NCI-H1694 treated with DMSO at 0.1 percent for 48 hours (cell line): ENCODE measurements at regions not wholly inside any gene's neighbourhood (a gene's known extent, or its start where the extent isn't known, plus 50 kb on each side); places are given as distances from the start of the nearest gene placed in this dataset.
"Not testable (repeated sequence)": the region's sequence is repeated elsewhere in the genome, so short reads cannot be mapped to it uniquely, and the experiment has no call there.

Experiments used
- DNase-seq: peaks from one replicate; lab custom pipeline; 2025; lab: John Stamatoyannopoulos, UW

DNA sequence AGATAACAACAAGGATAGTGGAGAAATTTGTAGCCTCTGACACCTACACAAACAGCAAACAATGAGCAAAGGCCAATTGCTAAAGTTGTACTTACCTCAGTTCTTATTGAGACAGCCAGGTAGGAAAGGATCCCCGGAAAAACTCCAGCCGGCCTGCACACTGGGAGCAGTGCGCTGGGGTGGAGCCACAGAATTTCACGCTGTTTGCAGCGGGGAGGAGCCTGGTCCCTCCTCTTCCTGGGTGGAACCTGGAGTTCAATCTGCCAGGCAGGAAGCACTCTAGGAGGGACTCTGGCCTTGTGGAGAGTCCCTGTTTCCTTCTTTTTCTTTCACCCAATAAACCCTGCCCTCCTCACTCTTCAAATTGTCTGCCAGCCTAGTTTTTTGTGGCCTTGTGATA, 382.6 kb upstream of the TGIF2LX start:
- not testable (repeated sequence) for DNase-seq

DNA sequence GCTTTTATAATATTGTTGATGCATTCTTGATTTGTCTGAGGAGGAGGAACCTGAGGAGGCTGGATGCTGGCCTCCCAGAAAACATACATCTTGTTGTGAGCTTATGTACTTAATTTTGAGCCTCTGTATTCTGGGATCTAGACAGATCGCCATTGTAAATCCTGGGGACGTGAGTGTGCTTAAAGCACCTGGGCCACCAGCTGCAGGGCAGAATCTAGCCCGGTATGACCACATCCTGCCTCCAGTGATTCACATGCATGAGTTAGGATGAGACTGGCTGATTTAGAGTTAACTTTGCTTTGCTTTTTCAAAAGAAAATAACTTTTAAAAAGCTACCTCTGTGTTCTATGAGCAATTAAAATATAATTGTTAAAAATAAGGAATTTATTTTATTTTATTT, 364.6 kb upstream of the TGIF2LX start:
- not testable (repeated sequence) for DNase-seq

DNA sequence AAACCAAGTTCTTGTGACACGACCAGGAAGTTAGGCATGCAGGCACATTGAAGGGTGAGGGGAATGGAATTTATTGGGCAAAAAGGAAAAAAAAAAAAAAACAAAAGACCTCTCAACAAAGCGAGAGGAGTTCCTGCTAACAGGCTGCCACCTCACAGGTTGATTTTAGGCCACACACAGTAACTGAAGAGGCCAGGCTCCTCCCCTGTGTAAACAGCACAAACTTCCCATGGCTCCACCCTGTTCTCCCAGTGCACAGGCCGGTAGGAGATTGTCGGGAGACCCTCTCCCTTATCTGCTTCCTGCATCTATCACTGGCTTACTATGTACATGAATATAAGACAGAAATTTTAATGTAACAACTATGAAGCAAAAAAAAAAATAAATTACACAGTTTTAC, 359.6 kb upstream of the TGIF2LX start:
- DNase-seq, result not testable (repeated sequence)

DNA sequence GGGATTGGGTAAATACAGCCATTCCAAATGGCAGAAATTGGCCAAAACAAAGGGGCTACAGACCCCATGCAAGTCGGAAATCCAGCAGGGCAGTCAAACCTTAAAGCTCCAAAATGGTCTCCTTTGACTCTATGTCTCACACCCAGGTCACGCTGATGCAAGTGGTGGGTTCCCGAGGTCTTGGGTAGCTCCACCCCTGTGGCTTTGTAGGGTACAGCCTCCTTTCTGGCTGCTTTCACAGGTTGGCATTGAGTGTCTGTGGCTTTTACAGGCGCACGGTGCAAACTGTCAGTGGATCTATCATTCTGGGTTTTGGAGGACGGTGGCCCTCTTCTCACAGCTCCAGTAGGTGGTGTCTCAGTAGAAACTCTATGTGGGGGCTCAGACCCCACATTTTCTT, 358.6 kb upstream of the TGIF2LX start:
- not testable (repeated sequence) for DNase-seq

DNA sequence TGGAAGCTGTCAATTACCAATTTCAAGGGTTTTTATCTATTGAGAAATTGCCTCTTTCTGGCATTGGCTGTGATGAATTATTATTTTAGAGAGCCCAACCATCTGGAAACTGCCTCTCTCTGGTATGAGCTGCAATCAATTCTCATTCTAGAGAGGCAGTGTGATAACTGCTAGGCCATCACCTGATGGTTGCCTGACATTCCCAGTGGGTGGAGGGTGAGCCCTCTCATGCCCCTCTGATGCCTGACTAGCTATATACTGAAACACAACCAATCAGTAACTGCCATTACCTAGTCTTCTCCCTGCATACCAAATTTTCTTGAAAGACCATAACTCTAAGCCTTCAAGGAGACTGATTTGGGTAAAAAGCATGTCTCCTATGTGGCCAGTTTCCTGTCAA, 353.9 kb upstream of the TGIF2LX start:
- DNase-seq, result not testable (repeated sequence)

DNA sequence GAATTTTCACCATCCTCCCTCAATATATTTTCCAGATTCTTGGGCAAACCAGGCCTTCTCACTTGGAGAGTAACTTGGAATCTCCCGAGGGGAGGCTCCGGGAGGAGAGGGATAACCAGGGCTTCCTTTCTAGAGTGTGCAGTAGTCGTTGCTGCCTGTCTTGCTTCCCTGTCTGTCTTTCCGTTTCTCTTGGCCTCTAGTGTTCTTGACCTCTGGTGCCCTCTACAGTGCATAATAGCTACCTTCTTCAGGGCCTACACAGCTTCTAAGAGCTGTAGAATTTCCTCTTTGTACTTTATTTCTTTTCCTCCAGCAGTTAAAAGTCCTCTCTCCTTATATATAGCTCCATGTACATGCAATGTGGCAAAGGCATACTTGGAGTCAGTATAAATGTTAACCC, 339.8 kb upstream of the TGIF2LX start:
- DNase-seq, result not testable (repeated sequence)

DNA sequence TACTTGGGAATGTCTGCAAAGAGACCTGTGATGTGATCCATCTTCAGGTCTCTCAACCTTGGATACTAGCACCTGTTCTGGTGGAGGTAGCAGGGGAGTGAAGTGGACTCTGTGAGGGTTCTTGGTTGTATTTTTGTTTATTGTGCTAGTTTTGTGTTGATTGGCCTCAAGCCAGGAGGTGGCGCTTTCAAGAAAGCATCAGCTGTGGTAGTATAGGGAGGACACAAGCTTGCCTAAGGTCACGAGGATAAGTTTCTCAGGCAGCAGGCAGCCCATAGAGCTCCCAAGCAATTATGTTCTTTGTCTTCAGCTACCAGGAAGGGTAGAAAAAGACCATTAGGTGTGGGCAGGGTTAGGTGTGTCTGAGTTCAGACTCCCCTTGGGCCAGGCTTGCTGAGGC, 289.9 kb upstream of the TGIF2LX start:
- not testable (repeated sequence) for DNase-seq

DNA sequence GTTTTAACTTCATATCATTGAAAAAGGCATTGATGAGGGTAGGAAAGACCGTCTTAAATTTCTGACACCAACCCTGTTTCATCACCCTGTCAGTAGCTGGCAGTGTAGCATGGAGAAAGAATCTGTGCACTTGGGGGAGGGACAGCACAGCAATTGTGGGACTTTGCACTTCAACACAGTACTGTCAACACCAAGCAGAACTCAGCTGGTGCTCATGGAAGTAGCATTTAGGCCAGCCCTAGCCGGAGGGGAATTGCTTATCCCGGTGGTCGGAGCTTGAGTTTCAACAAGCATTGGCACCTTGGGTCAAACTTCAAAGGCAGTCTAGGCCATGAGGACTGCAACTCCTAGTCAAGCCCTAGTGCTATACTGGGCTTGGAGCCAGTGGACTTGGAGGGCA, 285.8 kb upstream of the TGIF2LX start:
- not testable (repeated sequence) for DNase-seq

DNA sequence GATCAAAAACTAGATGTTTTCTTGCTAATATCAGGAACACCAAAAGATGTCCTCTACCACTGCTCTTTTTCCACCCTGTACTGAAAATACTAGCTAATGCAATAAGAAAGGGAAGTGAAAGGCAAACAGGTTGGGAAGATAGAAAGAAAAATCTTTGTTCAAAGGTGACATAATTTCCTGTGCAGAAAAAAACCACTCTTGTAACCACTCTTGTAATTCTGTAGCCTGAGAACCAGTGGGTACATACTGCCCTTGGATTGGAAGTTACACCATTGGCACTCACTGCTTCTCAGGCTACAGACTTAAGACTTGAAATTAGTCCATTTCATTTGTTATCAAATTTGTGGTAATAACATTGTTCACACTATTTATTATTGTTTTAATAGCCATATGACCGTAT, 263.0 kb upstream of the TGIF2LX start:
- DNase-seq, result not testable (repeated sequence)

DNA sequence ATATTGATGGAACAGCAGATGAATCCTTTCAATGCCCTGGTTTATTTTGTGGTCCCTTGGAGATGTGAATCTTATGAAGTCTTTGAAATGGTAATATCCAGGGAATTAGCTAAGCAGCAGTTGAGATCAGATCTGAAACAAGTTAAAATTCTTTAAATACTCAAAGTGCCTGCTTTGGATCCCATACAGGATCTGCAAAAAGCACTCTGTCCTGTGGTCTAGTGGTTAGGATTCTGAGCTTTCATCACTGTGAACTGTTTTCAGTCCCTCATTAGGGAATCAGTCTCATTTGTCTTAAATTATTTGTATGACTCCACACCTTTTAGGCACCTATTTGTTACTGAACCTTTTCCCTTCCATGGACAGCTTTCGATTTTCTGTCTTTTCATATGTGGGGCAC, 215.2 kb upstream of the TGIF2LX start:
- not testable (repeated sequence) for DNase-seq

DNA sequence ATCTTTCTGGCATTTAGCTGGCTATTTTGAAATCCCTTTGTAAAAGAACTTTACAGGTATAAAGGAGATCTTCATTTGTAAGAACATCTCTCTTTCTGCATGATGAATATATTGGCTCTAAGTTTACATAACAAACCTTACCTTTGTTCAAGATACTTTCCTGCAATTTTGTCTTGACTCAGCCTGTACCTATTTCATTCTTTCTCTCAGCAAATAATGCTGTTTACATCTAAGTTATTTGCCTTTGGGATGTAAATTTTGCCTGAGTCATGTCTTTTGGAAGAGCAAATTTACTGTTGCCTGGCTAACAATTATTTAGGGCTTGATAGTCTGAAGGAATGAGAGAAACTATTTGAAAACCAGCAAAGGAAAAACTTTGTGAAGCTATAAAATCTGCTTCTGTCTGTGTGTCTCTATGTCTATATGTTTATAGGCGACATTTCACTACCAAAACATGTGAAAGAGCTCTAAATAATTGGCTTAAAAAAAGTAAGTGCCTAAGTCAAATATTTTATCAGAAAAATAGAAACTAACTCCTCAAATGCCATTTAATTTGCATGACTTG, 214.3 kb upstream of the TGIF2LX start:
- DNase-seq, result not testable (repeated sequence)

DNA sequence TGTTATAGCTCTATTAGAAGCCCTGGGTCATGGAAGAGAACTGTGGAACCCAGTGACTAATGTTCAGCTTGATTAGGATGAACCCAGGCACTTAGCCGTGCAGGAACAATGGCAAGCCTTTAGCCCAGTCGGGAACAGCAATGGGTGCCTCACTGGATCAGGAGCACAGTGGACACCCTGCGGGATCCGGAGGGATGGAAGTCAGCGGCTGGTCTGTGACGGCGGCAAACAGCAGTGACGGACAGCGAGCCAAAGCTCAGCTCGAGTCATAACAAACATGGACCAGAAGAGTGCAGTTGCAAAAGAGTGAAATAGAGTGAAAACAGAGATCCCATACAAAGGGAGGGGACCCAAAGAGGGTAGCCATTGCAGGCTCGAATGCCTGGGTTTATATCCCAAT, 187.3 kb upstream of the TGIF2LX start:
- not testable (repeated sequence) for DNase-seq

DNA sequence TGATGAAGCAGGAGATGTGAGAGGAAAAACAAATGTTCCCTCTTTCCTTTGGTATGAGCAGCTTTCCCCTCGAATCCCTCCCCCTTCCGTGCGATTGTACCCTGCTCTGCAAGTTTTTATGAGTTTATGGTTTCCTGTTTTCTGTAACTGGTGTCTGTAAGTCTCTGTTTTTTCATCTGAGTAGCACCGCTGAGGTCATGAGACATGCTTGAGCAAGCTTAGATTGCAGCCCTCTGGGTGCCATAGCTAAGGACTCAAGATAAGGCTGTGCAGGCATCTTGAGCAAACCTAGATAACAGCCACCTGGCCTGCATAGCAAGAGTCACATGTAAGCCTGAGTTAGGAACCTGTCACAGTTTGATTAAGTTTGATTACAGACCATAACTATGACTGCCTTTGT, 165.2 kb upstream of the TGIF2LX start:
- not testable (repeated sequence) for DNase-seq

DNA sequence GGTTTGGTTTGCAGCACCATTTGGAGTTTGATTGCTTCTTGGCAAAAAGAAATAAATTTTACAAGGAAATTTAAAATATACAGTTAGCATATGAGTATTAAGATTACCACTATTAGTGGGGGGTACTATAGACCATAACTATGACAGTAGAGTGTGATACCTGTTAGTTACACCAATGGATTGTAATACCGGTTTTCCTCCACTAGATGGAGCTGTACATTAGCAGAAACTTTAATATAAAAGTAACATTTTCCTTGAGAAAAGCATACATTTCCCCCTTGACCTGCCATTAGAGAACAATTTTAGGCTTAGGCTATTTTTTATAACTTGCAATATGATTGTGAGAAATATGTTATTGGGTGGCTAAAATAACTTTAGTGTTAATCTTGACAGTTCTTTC, 163.9 kb upstream of the TGIF2LX start:
- DNase-seq, result peak; percentile 24

DNA sequence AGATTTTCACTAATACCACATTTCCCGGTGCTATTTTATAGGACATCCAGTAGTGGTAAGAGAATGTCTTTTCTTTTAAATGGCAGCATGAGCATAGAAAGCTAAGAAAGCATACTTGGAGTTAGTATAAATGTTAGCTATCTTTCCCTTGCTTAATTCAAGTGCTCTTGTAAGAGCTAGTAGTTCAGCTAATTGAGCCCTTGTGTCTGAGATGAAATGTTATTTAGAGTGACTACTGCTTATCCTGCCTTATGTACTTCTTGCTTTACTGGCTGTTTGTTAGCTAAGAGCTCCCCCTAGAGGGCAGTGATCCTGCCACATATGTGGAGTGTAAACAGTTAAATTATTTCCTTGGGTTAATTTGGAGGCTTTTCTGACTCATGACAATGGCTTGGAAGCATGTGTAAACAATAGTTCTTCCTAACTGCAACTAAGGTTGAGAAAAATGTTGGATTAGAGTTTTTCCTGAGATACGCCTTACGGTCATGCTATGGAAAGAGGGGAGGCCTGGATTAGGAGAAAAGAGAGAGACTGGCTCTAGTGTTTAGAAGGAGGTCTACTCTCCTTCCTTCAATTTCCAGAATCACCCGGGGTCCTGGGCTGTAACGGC, 162.5 kb upstream of the TGIF2LX start:
- not testable (repeated sequence) for DNase-seq

DNA sequence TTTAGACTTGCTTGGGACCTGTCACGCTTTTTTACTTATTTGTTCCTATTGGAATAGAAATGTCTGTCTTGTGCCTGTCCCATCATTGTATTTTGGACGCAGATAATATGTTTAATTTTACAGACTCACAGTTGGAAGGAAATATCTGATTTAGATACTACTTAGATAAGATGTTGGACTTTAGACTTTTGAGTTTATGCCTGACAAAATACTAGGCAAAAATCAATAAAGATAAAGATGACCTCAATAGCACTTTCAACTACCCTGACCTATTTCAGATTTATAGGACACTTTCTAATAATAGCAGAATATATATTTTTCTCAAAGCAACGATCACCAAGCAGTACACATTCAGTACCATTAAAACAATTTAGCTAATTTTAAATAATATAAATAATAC, 150.1 kb upstream of the TGIF2LX start:
- not testable (repeated sequence) for DNase-seq

DNA sequence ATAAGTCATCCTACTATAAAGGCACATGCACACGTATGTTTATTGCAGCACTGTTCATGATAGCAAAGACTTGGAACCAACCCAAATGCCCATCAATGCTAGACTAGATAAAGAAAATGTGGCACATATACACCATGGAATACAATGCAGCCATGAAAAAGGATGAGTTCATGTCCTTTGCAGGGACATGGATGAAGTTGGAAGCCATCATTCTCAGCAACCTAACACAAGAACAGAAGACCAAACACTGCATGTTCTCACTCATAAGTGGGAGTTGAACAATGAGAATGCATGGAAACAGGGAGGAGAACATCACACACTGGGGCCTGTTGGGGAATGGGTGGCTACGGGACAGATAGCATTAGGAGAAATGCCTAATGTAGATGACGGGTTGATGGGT, 110.3 kb upstream of the TGIF2LX start:
- not testable (repeated sequence) for DNase-seq

DNA sequence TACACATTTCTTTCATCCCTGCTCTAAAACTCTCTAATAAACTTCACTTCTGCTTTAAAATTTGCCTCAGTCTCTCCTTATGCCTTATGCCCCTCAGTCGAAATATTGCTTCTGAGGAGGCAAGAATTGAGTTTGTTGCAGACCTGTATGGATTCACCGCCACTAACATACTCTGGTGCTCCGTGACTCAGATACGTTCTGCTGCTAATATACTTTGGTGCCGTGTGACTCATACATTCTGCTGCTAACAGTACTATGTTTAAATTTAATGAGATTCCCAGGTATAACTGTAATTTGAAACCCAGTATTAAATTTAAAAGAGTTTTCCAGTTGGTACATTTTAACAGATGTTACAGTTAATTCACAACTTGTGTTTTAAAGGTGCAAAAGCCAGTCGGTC, 82.0 kb upstream of the TGIF2LX start:
- DNase-seq, result not testable (repeated sequence)

DNA sequence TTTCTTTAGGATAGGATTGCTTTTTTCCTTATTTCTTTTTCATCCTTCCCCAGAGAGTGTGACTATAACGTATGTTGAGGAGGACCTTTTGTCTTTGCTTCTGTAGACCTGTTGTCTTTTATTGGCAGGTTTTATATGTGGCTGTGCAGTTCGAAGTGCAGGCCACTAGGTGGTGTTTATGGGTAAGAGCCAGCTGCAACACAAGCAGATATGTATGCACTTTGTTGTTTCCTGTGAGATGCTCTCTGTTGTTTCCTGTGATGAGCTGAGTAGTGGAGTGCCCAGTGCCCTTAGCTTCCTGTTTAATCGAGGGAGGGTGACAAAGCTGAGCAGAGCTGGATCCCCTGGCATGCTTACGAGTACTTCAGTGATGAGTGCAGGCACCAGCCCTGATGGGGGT, 50.0 kb upstream of the TGIF2LX start:
- DNase-seq, result peak; percentile 26
